Activated CD4-positive, alpha-beta memory T cell treated with anti-CD3 and anti-CD28 coated beads for 36 hours (primary cell): ENCODE measurements at regions not wholly inside any gene's neighbourhood (a gene's known extent, or its start where the extent isn't known, plus 50 kb on each side); places are given as distances from the start of the nearest gene placed in this dataset.

Source experiments
- CTCF ChIA-PET: fragments of 350-600 bp; sonication (Branson Sonifier 250); formaldehyde crosslinking; loops from one replicate; lab custom pipeline; 2021; ENCODE audit warnings: antibody characterized with exemption, inconsistent platforms; lab: Charles Lee
- POLR2A ChIA-PET: fragments of 350-600 bp; sonication (Branson Sonifier 250); formaldehyde crosslinking; loops from one replicate; lab custom pipeline; 2021; ENCODE audit warnings: antibody characterized with exemption; lab: Charles Lee
- DNase-seq: peaks from one replicate; pipeline ENCODE4 v3.0.0-alpha.2; 2020
- H3K27ac Mint-ChIP-seq: one replicate; pipeline ENCODE4 v1.8.0; 2021; ENCODE audit warnings: mixed read lengths
- H3K27me3 Mint-ChIP-seq: one replicate; pipeline ENCODE4 v1.8.0; 2021; ENCODE audit warnings: mixed read lengths
- H3K36me3 Mint-ChIP-seq: one replicate; pipeline ENCODE4 v1.8.0; 2021; ENCODE audit warnings: mixed read lengths
- H3K4me1 Mint-ChIP-seq: one replicate; pipeline ENCODE4 v1.8.0; 2021; ENCODE audit warnings: low read depth, mixed read lengths
- H3K4me3 Mint-ChIP-seq: one replicate; pipeline ENCODE4 v1.8.0; 2021; ENCODE audit warnings: mild to moderate bottlenecking, mixed read lengths
- H3K9me3 Mint-ChIP-seq: one replicate; pipeline ENCODE4 v1.8.0; 2021; ENCODE audit warnings: mixed read lengths
- intact Hi-C: fragments of 100-400 bp; cut with micrococcal nuclease; formaldehyde crosslinking; loops from one replicate; pipeline ENCODE4 v1.15.1; 2023

DNA sequence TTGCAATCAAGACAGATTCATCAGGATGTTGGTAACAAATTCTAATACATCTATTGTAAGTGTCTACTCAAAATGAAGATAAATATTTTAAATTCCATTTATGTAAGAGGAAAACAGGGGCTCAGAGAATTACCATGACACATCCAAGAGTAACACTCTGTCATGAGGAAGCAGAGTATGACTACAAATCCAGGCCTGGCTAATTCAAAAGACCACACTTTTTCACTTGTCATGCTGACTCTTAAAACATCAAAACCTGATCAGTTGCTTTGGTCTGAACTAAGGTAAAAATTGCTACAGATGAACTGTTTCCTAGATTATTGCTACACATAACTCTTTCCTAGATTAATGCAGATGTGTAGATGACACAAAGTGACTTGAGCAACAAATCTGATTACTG lies 880.6 kb downstream of the TSN start:
- no peak overlapping the region for H3K27ac Mint-ChIP-seq
- CTCF ChIA-PET, result interaction anchor here (0.6 kb wide), 1 partner anchor 1327 kb away, joined by 3 read pairs; no protein-coding TSS in a partner anchor
- peaks cover 4% of the 10 kb centered on the region for H3K9me3 Mint-ChIP-seq
- H3K4me1 Mint-ChIP-seq, result no peaks in the 10 kb centered on the region
- POLR2A ChIA-PET, result no interaction called here
- DNase-seq, result no peak
- no peak overlapping the region for H3K4me3 Mint-ChIP-seq
- no peaks in the 10 kb centered on the region for H3K27me3 Mint-ChIP-seq
- intact Hi-C loops, result no loop called here
- H3K36me3 Mint-ChIP-seq, result no peaks in the 10 kb centered on the region

- H3K27me3 Mint-ChIP-seq, result no peaks in the 10 kb centered on the region
Observed at GRCh38 chr2:122639176-122639575, 883.7 kb downstream of the TSN start.

GRCh38 chr2:122639711-122640110 lies 884.3 kb downstream of the TSN start:
- peaks cover 2% of the 10 kb centered on the region for H3K9me3 Mint-ChIP-seq
- H3K4me3 Mint-ChIP-seq, result no peak overlapping the region
- H3K4me1 Mint-ChIP-seq, result no peaks in the 10 kb centered on the region
- intact Hi-C loops, result no loop called here
- ChIA-PET POLR2A (no interaction called here), CTCF (no interaction called here)
- no peak for DNase-seq
- H3K27ac Mint-ChIP-seq, result no peak overlapping the region
- H3K27me3 Mint-ChIP-seq, result no peaks in the 10 kb centered on the region
- no peaks in the 10 kb centered on the region for H3K36me3 Mint-ChIP-seq

More at GRCh38 chr2:122639176-122639575, 883.7 kb downstream of the TSN start:
- no peak overlapping the region for H3K27ac Mint-ChIP-seq
- no peaks in the 10 kb centered on the region for H3K4me1 Mint-ChIP-seq
- H3K36me3 Mint-ChIP-seq, result no peaks in the 10 kb centered on the region
- CTCF ChIA-PET, result no interaction called here
- H3K9me3 Mint-ChIP-seq, result peaks cover 2% of the 10 kb centered on the region
- H3K4me3 Mint-ChIP-seq, result no peak overlapping the region
- POLR2A ChIA-PET, result no interaction called here
- DNase-seq, result no peak
- intact Hi-C loops, result no loop called here

- intact Hi-C loops, result no loop called here
- no peak for DNase-seq
- no peaks in the 10 kb centered on the region for H3K4me1 Mint-ChIP-seq
- H3K27ac Mint-ChIP-seq, result no peak overlapping the region
- ChIA-PET CTCF (no interaction called here), POLR2A (no interaction called here)
- H3K9me3 Mint-ChIP-seq, result no peaks in the 10 kb centered on the region
- H3K4me3 Mint-ChIP-seq, result no peak overlapping the region
- H3K36me3 Mint-ChIP-seq, result no peaks in the 10 kb centered on the region
- H3K27me3 Mint-ChIP-seq, result no peaks in the 10 kb centered on the region
Observed at GRCh38 chr2:122643725-122644329, 888.4 kb downstream of the TSN start.

GRCh38 chr2:122651236-122651635 lies 895.8 kb downstream of the TSN start:
- Mint-ChIP-seq H3K9me3 (no peaks in the 10 kb centered on the region), H3K27me3 (no peaks in the 10 kb centered on the region), H3K4me3 (no peak overlapping the region), H3K4me1 (no peaks in the 10 kb centered on the region), H3K36me3 (no peaks in the 10 kb centered on the region), H3K27ac (no peak overlapping the region)
- ChIA-PET CTCF (no interaction called here), POLR2A (no interaction called here)
- DNase-seq, result no peak
- intact Hi-C loops, result no loop called here

DNA sequence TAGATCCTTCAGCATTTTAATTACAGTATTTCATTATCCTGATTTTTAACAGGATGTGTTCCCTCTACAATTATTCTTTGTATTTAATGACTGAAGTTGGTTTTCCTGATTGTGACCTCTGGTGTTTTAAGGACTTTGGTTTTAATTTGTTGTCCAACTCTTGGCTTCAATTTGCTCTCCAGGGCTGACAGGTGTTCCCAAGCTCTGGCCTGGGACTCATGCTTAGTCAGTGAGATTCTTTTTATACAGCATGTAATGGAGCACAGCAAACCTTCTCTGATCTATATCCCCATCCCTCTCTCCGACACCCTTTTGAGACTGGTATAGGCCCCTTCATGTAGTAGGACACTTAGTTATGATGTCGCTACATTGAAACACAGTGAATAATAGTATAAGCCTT lies 896.3 kb downstream of the TSN start:
- no peak overlapping the region for H3K27ac Mint-ChIP-seq
- POLR2A ChIA-PET, result no interaction called here
- H3K4me3 Mint-ChIP-seq, result no peak overlapping the region
- intact Hi-C loops, result no loop called here
- CTCF ChIA-PET, result no interaction called here
- H3K4me1 Mint-ChIP-seq, result no peaks in the 10 kb centered on the region
- H3K36me3 Mint-ChIP-seq, result no peaks in the 10 kb centered on the region
- no peaks in the 10 kb centered on the region for H3K27me3 Mint-ChIP-seq
- H3K9me3 Mint-ChIP-seq, result no peaks in the 10 kb centered on the region
- DNase-seq, result no peak

- no peaks in the 10 kb centered on the region for H3K36me3 Mint-ChIP-seq
- ChIA-PET POLR2A (no interaction called here), CTCF (no interaction called here)
- no peaks in the 10 kb centered on the region for H3K4me1 Mint-ChIP-seq
- H3K9me3 Mint-ChIP-seq, result no peaks in the 10 kb centered on the region
- no peak overlapping the region for H3K27ac Mint-ChIP-seq
- no peak for DNase-seq
- no peaks in the 10 kb centered on the region for H3K27me3 Mint-ChIP-seq
- H3K4me3 Mint-ChIP-seq, result no peak overlapping the region
- intact Hi-C loops, result no loop called here
Observed at GRCh38 chr2:122652670-122653069, 897.2 kb downstream of the TSN start.

DNA sequence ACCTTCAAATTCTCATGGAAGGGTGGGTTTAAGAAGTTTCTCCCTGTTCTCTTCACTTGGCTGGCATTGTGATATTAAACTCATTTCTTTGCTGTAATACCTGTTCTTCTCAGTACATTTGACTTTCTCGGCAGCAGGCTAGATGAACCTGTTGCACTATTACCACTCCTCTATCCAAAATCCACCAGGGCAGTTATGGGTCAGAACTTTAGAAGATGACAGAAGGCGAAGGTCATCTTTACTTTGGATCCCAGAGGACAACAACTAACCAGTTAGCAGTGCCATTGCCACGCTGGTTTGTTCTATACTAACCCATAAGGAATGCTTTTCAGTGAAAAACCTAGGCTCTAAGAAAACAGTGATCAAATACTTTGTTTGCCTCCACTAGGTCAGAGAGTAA lies 901.0 kb downstream of the TSN start:
- no peaks in the 10 kb centered on the region for H3K36me3 Mint-ChIP-seq
- CTCF ChIA-PET, result no interaction called here
- no peaks in the 10 kb centered on the region for H3K27me3 Mint-ChIP-seq
- intact Hi-C loops, result no loop called here
- POLR2A ChIA-PET, result no interaction called here
- no peak overlapping the region for H3K4me3 Mint-ChIP-seq
- DNase-seq, result no peak
- H3K27ac Mint-ChIP-seq, result no peak overlapping the region
- H3K9me3 Mint-ChIP-seq, result no peaks in the 10 kb centered on the region
- H3K4me1 Mint-ChIP-seq, result no peaks in the 10 kb centered on the region

GRCh38 chr2:122660786-122661634 lies 905.6 kb downstream of the TSN start:
- Mint-ChIP-seq H3K4me1 (no peaks in the 10 kb centered on the region), H3K9me3 (no peaks in the 10 kb centered on the region), H3K36me3 (no peaks in the 10 kb centered on the region), H3K4me3 (no peak overlapping the region), H3K27me3 (no peaks in the 10 kb centered on the region), H3K27ac (no peak overlapping the region)
- intact Hi-C loops, result no loop called here
- CTCF ChIA-PET, result no interaction called here
- POLR2A ChIA-PET, result no interaction called here
- DNase-seq, result no peak

DNA sequence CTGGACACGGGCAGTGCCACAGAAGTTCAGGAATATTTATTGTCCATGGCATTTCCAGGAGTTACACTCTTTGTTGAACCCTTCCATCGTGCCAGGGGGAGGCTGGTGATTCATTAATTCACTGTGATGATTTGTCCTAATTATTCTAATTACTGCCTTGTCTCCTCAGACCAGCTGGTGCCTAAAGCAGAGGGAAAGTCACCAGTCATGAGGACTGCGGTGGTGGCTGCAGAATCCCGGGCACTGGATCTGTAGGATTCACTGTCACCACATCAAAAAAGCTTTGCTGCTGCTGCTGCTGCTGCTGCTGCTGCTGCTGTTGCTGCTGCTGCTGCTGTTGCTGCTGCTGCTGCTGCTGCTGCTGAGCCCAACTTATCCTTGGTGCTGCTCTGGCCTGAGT lies 908.2 kb downstream of the TSN start:
- Mint-ChIP-seq H3K4me1 (no peaks in the 10 kb centered on the region), H3K27me3 (no peaks in the 10 kb centered on the region), H3K36me3 (no peaks in the 10 kb centered on the region), H3K9me3 (no peaks in the 10 kb centered on the region), H3K27ac (no peak overlapping the region), H3K4me3 (no peak overlapping the region)
- ChIA-PET CTCF (no interaction called here), POLR2A (no interaction called here)
- intact Hi-C loops, result no loop called here
- no peak for DNase-seq

DNA sequence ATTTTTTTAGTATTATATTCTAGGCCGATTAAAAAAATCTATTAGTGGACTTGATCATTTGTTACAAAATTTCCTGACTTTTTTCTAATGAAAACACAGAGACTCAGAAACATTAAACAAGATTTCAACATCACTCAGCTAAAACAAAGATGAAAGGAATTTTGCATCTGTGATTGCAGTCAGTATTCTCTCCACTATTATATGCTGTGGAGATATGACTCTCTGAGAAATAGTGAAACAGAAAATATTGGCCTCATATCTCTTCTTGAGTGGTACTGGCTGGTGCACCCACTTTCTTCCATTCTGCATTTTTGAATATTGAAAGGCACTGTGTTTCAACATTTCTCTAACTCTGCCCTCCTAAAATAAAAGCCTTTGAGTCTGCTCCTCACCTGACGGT lies 914.2 kb downstream of the TSN start:
- intact Hi-C loops, result no loop called here
- no peak for DNase-seq
- no peak overlapping the region for H3K27ac Mint-ChIP-seq
- H3K4me3 Mint-ChIP-seq, result no peak overlapping the region
- ChIA-PET POLR2A (no interaction called here), CTCF (no interaction called here)
- H3K9me3 Mint-ChIP-seq, result no peaks in the 10 kb centered on the region
- no peaks in the 10 kb centered on the region for H3K36me3 Mint-ChIP-seq
- H3K27me3 Mint-ChIP-seq, result no peaks in the 10 kb centered on the region
- H3K4me1 Mint-ChIP-seq, result no peaks in the 10 kb centered on the region

DNA sequence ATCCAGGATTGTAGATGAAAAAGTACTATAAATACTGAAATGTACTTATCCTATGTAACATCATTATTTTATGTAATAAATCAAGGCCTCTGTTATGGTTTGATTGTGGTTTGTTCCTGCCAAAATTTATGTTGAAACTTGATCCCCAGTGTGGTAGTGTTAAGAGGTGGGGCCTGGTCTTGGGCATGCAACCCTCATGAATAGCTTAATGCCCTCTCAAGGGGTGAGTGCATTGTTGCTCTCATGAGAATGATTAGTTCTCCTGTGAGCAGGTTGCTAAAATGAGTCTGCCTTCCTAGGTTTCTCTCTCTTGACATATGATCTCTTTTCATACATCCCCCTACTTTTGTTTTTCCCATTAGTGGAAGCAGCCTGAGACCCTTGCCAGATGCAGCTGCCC lies 915.4 kb downstream of the TSN start:
- no peak overlapping the region for H3K4me3 Mint-ChIP-seq

DNA sequence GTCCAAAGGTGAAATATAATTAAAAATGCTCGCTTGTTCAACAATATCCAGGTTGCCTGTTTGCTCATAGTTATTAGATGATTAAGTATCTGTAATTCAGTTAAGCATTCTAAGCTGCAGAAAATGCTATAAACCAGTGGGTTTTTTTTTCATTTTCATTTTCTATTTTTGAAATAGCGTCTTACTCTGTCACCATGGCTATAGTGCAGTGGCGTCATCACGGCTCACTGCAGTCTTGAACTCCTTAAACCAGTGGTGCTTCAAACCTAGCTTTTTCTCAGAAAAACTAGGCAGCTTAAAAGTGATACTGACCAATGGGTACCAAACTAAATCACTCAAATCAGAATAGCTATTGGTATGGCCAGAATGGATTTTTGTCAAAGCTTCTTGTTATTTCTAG lies 925.2 kb downstream of the TSN start:
- H3K36me3 Mint-ChIP-seq, result no peaks in the 10 kb centered on the region

More for the DNA sequence above, 915.4 kb downstream of the TSN start:
- Mint-ChIP-seq H3K4me1 (no peaks in the 10 kb centered on the region), H3K9me3 (no peaks in the 10 kb centered on the region), H3K27me3 (no peaks in the 10 kb centered on the region), H3K36me3 (no peaks in the 10 kb centered on the region), H3K27ac (no peak overlapping the region)
- POLR2A ChIA-PET, result no interaction called here
- no peak for DNase-seq
- intact Hi-C loops, result no loop called here
- CTCF ChIA-PET, result no interaction called here

More for the DNA sequence above, 925.2 kb downstream of the TSN start:
- intact Hi-C loops, result no loop called here
- ChIA-PET POLR2A (no interaction called here), CTCF (no interaction called here)
- Mint-ChIP-seq H3K4me3 (no peak overlapping the region), H3K27me3 (no peaks in the 10 kb centered on the region), H3K27ac (no peak overlapping the region), H3K9me3 (no peaks in the 10 kb centered on the region), H3K4me1 (no peaks in the 10 kb centered on the region)
- no peak for DNase-seq
